CD14-positive monocyte (primary cell): ENCODE measurements at regions not wholly inside any gene's neighbourhood (a gene's known extent, or its start where the extent isn't known, plus 50 kb on each side); places are given as distances from the start of the nearest gene placed in this dataset.

Experiments used
- DNase-seq, 3 donors: peaks; one replicate each; pipeline ENCODE4 v3.0.0-alpha.2; 2011 to 2022
- H2AFZ ChIP-seq: 2 replicates; pipeline ENCODE4 v1.6.0; 2012; ENCODE audit warnings: mild to moderate bottlenecking, low read depth, low read length, inconsistent platforms; ENCODE audit not compliant: insufficient read depth, poor library complexity, severe bottlenecking
- H3K27ac ChIP-seq, 2 donors: 1 replicate in 1 of 2; 2 replicates in 1 of 2; pipeline ENCODE4 v1.5.1; 2012 to 2013; ENCODE audit warnings: low read length in 2 of 2, control low read depth in 1 of 2, inconsistent platforms in 1 of 2, low read depth in 1 of 2, mild to moderate bottlenecking in 1 of 2
- H3K27me3 ChIP-seq, 2 donors: one replicate each; pipeline versions ENCODE4 v1.6.0 to v1.6.1; 2011 to 2013; ENCODE audit warnings: low read length in 2 of 2; ENCODE audit not compliant: control insufficient read depth in 2 of 2, insufficient read depth in 2 of 2
- H3K36me3 ChIP-seq, 2 donors: replicated peaks in 1 of 2; 1 replicate in 1 of 2; 2 replicates in 1 of 2; pipeline versions ENCODE4 v1.5.1 to v1.6.1; 2012 to 2013; ENCODE audit warnings: low read length in 2 of 2, control low read depth in 1 of 2, inconsistent platforms in 1 of 2, mild to moderate bottlenecking in 1 of 2; ENCODE audit not compliant: insufficient read depth in 2 of 2, control insufficient read depth in 1 of 2
- H3K4me1 ChIP-seq, 2 donors: 1 replicate in 1 of 2; 2 replicates in 1 of 2; pipeline versions ENCODE4 v1.5.1 to v1.6.1; 2012 to 2013; ENCODE audit warnings: low read length in 2 of 2, control low read depth in 1 of 2, inconsistent platforms in 1 of 2, mild to moderate bottlenecking in 1 of 2, moderate library complexity in 1 of 2; ENCODE audit not compliant: insufficient read depth in 2 of 2, control insufficient read depth in 1 of 2
- H3K4me2 ChIP-seq: replicated peaks from 2 replicates; pipeline ENCODE3; 2012; ENCODE audit warnings: low read length, moderate library complexity, mild to moderate bottlenecking; ENCODE audit not compliant: poor library complexity, severe bottlenecking; ENCODE audit errors: extremely low read depth
- H3K4me3 ChIP-seq, 3 experiments: fragments of 200-600 bp in 1 of 3; sonication (generic) in 1 of 3; replicated peaks in 1 of 3; 1 replicate in 2 of 3; 2 replicates in 1 of 3; pipeline ENCODE4 v1.5.1; 2011 to 2013; ENCODE audit warnings: low read length in 3 of 3, mild to moderate bottlenecking in 3 of 3, control low read depth in 2 of 3, low read depth in 2 of 3, inconsistent platforms in 1 of 3, moderate library complexity in 1 of 3
- H3K79me2 ChIP-seq: 2 replicates; pipeline ENCODE4 v1.6.0; 2012; ENCODE audit warnings: mild to moderate bottlenecking, control low read depth, inconsistent platforms, low read length, moderate library complexity; ENCODE audit not compliant: insufficient read depth
- H3K9ac ChIP-seq: 2 replicates; pipeline ENCODE4 v1.6.0; 2017; ENCODE audit warnings: low read length, mild to moderate bottlenecking; ENCODE audit not compliant: insufficient read depth, poor library complexity, severe bottlenecking
- H3K9me3 ChIP-seq, 2 donors: replicated peaks in 1 of 2; 1 replicate in 1 of 2; 2 replicates in 1 of 2; pipeline versions ENCODE4 v1.5.1 to v1.6.1; 2012 to 2013; ENCODE audit warnings: low read length in 2 of 2, control low read depth in 1 of 2; ENCODE audit not compliant: control insufficient read depth in 1 of 2, insufficient read depth in 1 of 2
- H4K20me1 ChIP-seq: 2 replicates; pipeline ENCODE4 v1.6.0; 2012; ENCODE audit warnings: mild to moderate bottlenecking, low read length, control low read depth, moderate library complexity; ENCODE audit not compliant: insufficient read depth
- H3K27ac Mint-ChIP-seq, 7 donors: one replicate each; pipeline ENCODE4 v1.8.0; 2020; ENCODE audit warnings: mild to moderate bottlenecking in 7 of 7, mixed read lengths in 7 of 7, moderate library complexity in 6 of 7, inconsistent platforms in 2 of 7
- H3K27me3 Mint-ChIP-seq, 3 donors: one replicate each; pipeline ENCODE4 v1.8.0; 2021 to 2022; ENCODE audit warnings: low read depth in 3 of 3, mild to moderate bottlenecking in 3 of 3, mixed read lengths in 3 of 3, moderate library complexity in 3 of 3, inconsistent platforms in 1 of 3
- H3K36me3 Mint-ChIP-seq, 2 donors: one replicate each; pipeline ENCODE4 v1.8.0; 2020; ENCODE audit warnings: mixed read lengths in 2 of 2, inconsistent platforms in 1 of 2, mild to moderate bottlenecking in 1 of 2
- H3K4me1 Mint-ChIP-seq: one replicate; pipeline ENCODE4 v1.8.0; 2020; ENCODE audit warnings: mild to moderate bottlenecking, mixed read lengths
- H3K4me3 Mint-ChIP-seq, 2 donors: one replicate each; pipeline ENCODE4 v1.8.0; 2020; ENCODE audit warnings: mild to moderate bottlenecking in 2 of 2, mixed read lengths in 2 of 2, moderate library complexity in 1 of 2
- H3K9me3 Mint-ChIP-seq, 7 donors: one replicate each; pipeline ENCODE4 v1.8.0; 2020 to 2022; ENCODE audit warnings: mixed read lengths in 7 of 7, mild to moderate bottlenecking in 6 of 7, moderate library complexity in 6 of 7, inconsistent platforms in 2 of 7
- WGBS: methylation state at CpG from one replicate; pipeline ENCODE4 v1.1.5; 2013; ENCODE audit warnings: missing lambda C conversion rate; ENCODE audit not compliant: insufficient coverage; 5-methylcytosine and 5-hydroxymethylcytosine counted together
- intact Hi-C, 2 donors: fragments of 100-400 bp; cut with micrococcal nuclease; formaldehyde crosslinking; loops; one replicate each; pipeline versions ENCODE4 v1.15.0 to v1.15.1; 2023
- TF ChIP-seq, protein P1 (sequence below): fragments of 200-600 bp; IDR thresholded peaks from one replicate; pipeline ENCODE4 v1.8.0; 2022; ENCODE audit warnings: antibody characterized with exemption, mild to moderate bottlenecking

DNA sequence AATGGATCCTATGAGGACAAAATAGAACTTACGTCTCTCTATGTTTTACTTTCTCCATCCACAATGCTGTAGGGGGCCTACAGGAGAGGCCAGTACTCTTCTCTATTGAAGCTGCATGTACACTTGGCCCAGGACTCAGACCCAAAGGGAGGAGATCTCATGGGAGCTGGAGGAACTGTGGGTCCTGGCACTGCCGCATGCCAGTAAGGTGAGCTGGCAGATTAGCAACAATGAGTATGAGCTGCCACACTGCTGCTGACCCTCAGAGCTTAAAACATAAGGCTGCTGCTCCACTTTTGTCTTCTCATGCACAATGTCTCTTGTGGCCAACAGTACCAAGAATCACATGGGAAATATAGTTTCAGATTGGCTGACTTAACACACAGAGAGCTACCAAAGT, 57.8 kb upstream of the TBC1D5 start:
- H3K27me3 Mint-ChIP-seq = peaks cover 0 to 2% (median 0%) of the 10 kb centered on the region in 3 donors
- no peak overlapping the region for H3K4me3 Mint-ChIP-seq
- Histone ChIP-seq H3K27me3 (no peaks in the 10 kb centered on the region), H3K4me1 (no peaks in the 10 kb centered on the region), H2AFZ (no peak overlapping the region), H3K4me2 (no peak overlapping the region), H3K4me3 (no peak overlapping the region), H3K9ac (no peak overlapping the region), H3K27ac (no peak overlapping the region), H4K20me1 (no peaks in the 10 kb centered on the region), H3K79me2 (no peaks in the 10 kb centered on the region), H3K36me3 (no peaks in the 10 kb centered on the region), H3K9me3 (no peaks in the 10 kb centered on the region)
- DNase-seq = no peak
- peaks cover 0 to 3% (median 0%) of the 10 kb centered on the region in 7 donors for H3K9me3 Mint-ChIP-seq
- H3K4me1 Mint-ChIP-seq = peaks cover 4% of the 10 kb centered on the region
- H3K36me3 Mint-ChIP-seq = no peaks in the 10 kb centered on the region
- intact Hi-C loops = no loop called here
- 80% methylated on average over 1 of the region's 2 CpGs for WGBS
- TF ChIP-seq, protein P1, sequence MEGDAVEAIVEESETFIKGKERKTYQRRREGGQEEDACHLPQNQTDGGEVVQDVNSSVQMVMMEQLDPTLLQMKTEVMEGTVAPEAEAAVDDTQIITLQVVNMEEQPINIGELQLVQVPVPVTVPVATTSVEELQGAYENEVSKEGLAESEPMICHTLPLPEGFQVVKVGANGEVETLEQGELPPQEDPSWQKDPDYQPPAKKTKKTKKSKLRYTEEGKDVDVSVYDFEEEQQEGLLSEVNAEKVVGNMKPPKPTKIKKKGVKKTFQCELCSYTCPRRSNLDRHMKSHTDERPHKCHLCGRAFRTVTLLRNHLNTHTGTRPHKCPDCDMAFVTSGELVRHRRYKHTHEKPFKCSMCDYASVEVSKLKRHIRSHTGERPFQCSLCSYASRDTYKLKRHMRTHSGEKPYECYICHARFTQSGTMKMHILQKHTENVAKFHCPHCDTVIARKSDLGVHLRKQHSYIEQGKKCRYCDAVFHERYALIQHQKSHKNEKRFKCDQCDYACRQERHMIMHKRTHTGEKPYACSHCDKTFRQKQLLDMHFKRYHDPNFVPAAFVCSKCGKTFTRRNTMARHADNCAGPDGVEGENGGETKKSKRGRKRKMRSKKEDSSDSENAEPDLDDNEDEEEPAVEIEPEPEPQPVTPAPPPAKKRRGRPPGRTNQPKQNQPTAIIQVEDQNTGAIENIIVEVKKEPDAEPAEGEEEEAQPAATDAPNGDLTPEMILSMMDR = no peak
- H3K27ac Mint-ChIP-seq = no peak overlapping the region

DNA sequence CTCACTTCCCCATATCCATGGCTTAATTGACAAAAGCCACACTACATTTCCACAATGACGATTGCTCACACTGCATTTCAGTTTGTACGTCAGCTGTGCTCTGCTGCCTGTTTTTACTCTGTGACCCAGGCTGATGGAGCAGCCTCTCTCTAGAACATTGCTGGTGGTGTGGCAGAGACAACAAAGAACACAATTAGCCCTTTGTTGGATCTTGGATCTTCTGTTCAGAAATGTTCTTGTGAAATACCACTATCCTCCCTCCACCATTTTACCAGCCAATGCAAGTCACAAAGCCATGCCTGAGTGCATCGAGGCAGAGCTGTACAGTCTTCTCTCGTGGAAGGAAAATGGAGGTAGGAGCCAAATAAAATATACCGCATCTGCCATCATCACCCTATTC, 56.9 kb upstream of the TBC1D5 start:
- Mint-ChIP-seq H3K4me3 (no peak overlapping the region), H3K27ac (no peak overlapping the region), H3K36me3 (no peaks in the 10 kb centered on the region), H3K9me3 (peaks cover 0 to 3% (median 0%) of the 10 kb centered on the region in 7 donors), H3K27me3 (peaks cover 0 to 2% (median 0%) of the 10 kb centered on the region in 3 donors), H3K4me1 (peaks cover 4% of the 10 kb centered on the region)
- Histone ChIP-seq H3K79me2 (no peaks in the 10 kb centered on the region), H3K27me3 (no peaks in the 10 kb centered on the region), H3K4me3 (no peak overlapping the region), H3K27ac (no peak overlapping the region), H4K20me1 (no peaks in the 10 kb centered on the region), H3K36me3 (no peaks in the 10 kb centered on the region), H3K9ac (no peak overlapping the region), H3K4me2 (no peak overlapping the region), H2AFZ (no peak overlapping the region), H3K4me1 (no peaks in the 10 kb centered on the region), H3K9me3 (no peaks in the 10 kb centered on the region)
- no peak for DNase-seq
- intact Hi-C loops = no loop called here
- TF ChIP-seq, protein P1 = no peak
- WGBS = 86% methylated on average over 3 of the region's 5 CpGs
